Putamen (tissue), 1 donor: ENCODE measurements at regions not wholly inside any gene's neighbourhood (a gene's known extent, or its start where the extent isn't known, plus 50 kb on each side); places are given as distances from the start of the nearest gene placed in this dataset.
"Not testable (repeated sequence)": the region's sequence is repeated elsewhere in the genome, so short reads cannot be mapped to it uniquely, and the experiment has no call there.

ENCODE experiments used
- DNase-seq: peaks from one replicate; pipeline ENCODE4 v3.0.0-alpha.2; 2016; ENCODE audit warnings: low spot score

- no peak for DNase-seq
Observed at GRCh38 chr5:127133071-127133470, 59.8 kb upstream of the C5orf63 start.

- DNase-seq = no peak
Observed at GRCh38 chr5:127136908-127137307, 63.6 kb upstream of the C5orf63 start.

DNA sequence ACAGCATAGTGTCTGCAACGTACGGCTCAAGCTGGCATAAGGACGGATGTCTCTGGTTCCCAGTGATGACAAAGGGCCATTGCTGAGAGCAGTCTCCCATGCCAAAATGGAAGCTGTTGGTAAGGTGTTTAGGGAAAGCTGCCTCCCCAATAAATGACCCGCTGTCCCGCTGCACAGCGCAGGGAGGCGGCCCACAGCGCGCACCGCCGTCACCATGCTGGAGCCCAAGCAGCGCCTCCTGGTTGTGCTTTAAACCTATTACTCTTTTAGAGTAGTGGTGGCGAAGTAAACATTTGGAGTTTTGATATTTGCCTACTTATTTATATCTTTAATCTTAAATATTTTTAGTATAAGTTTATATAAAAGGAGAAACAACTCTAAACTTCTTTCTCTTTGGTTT is 70.4 kb upstream of the C5orf63 start:
- DNase-seq = no peak

GRCh38 chr5:127153031-127153430 is 79.7 kb upstream of the C5orf63 start:
- DNase-seq = no peak

DNA sequence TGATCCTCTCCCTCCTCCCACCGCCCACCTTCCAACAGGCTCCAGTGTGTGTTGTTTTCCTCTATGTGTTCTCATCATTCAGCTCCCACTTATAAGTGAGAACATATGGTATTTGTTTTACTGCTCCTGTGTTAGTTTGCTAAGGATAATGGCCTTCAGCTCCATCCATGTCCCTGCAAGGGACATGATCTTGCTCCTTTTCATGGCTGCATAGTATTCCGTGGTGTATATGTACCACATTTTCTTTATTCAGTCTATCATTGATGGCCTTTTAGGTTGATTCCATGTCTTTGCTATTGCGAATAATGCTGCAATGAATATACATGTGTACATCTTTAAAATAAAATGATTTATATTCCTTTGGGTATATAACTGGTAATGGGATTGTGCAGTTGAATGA is 80.2 kb upstream of the C5orf63 start:
- DNase-seq = no peak

- DNase-seq = no peak
Observed at GRCh38 chr5:127163750-127164149, 90.4 kb upstream of the C5orf63 start.

GRCh38 chr5:127170918-127171600 is 97.8 kb upstream of the C5orf63 start:
- no peak for DNase-seq

- DNase-seq = no peak
Observed at GRCh38 chr5:127176769-127177168, 103.5 kb upstream of the C5orf63 start.

DNA sequence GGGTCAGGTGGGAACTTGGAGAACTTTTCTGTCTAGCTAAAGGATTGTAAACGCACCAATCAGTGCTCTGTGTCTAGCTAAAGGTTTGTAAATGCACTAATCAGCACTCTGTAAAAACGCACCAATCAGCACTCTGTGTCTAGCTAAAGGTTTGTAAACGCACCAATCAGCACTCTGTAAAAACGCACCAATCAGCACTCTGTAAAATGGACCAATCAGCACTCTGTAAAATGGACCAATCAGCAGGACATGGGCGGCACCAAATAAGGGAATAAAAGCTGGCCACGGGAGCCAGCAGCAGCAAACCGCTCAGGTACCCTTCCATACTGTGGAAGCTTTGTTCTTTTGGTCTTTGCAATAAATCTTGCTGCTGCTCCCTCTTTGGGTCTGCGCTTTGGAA is 108.0 kb upstream of the MEGF10 start:
- not testable (repeated sequence) for DNase-seq

- DNase-seq = no peak
Observed at GRCh38 chr5:127183332-127183731, 107.3 kb upstream of the MEGF10 start.

- no peak for DNase-seq
Observed at GRCh38 chr5:127184851-127185250, 105.7 kb upstream of the MEGF10 start.

DNA sequence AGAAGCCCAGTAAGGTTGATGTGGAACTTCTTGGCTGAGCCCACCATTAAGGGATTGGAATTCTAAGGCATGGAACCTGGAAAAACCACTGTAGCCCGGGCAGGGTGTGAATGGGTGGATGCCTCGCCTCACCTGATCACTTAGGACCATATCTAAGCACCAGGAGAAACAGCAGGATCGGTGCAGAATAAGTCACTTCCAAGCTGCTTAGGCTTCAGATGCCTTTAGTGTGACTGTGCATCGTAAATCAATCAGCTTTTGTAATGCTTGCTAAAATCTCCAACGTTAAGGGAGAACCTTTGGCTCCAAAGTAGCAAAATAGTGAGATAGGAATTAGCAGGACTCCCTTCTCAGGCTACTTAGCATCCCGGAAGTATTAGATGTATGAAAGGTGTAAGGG is 103.9 kb upstream of the MEGF10 start:
- no peak for DNase-seq

GRCh38 chr5:127187706-127188105 is 102.9 kb upstream of the MEGF10 start:
- DNase-seq = no peak

- no peak for DNase-seq
Observed at GRCh38 chr5:127192150-127192549, 98.4 kb upstream of the MEGF10 start.

- DNase-seq = no peak
Observed at GRCh38 chr5:127192836-127193338, 97.7 kb upstream of the MEGF10 start.

GRCh38 chr5:127196042-127196441 is 94.6 kb upstream of the MEGF10 start:
- no peak for DNase-seq

GRCh38 chr5:127197402-127198167 is 93.0 kb upstream of the MEGF10 start:
- DNase-seq = not testable (repeated sequence)

- DNase-seq = not testable (repeated sequence)
Observed at GRCh38 chr5:127202738-127203137, 87.9 kb upstream of the MEGF10 start.

DNA sequence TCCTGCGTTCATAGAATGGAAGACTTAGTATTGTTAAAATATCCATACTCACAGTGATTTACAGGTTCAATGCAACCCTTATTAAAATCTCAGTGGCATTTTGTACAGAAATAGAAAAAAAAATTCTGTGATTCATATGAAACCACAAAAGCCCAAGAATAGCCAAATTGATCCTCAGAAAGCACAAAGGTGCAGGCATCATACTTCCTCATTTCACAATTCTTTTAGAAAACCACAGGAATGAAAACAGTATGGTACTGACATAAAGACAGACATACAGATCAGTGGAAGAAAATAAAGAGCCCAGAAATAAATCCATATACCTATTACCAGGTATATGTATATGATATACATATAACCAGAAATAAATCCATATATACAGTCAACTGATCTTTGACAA is 86.8 kb upstream of the MEGF10 start:
- DNase-seq = no peak

DNA sequence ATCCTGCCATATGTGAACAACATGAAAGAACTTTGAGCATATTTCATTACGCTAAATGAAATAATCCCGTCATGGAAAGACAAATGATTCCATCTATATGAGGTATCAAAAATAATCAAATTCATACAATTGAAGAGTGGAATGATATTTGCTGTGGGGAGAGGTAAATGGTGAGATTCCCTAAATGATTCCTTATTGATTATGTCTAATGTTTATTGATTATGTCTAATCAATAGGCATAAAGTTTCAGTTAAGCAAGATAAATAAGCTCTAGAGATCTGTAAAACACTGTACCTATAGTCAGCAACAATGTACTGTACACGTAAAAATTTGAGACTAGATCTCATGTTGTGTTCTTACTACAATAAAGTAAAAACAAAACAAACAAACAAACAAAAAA is 85.4 kb upstream of the MEGF10 start:
- DNase-seq = no peak

- no peak for DNase-seq
Observed at GRCh38 chr5:127206320-127207113, 84.1 kb upstream of the MEGF10 start.

DNA sequence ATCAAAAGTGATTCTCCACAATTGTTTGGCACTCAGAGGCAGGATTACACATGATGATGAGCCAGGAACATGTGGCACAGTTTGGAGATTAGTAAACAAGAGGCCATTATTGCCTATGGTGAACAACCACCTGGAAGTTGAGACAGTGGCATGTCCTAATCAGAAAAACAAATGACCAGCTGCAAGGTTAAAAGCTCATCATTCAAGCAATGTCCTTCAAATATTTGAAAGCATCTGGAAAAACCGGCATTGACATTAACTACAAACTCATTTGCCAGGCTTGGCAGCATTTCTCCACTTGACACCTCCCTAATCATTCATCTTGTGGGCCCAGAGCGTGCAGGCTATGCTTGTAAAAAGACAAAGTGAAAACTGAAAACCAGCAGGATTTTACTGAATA is 80.6 kb upstream of the MEGF10 start:
- DNase-seq = no peak

GRCh38 chr5:127213231-127213630 is 77.4 kb upstream of the MEGF10 start:
- DNase-seq = no peak
